HEK293T (cell line): ENCODE measurements at regions not wholly inside any gene's neighbourhood (a gene's known extent, or its start where the extent isn't known, plus 50 kb on each side); places are given as distances from the start of the nearest gene placed in this dataset.
"Not testable (repeated sequence)": the region's sequence is repeated elsewhere in the genome, so short reads cannot be mapped to it uniquely, and the experiment has no call there.

Source experiments
- ELF4 ChIP-seq: fragments of 450-650 bp; IDR thresholded peaks from 2 replicates; pipeline ENCODE4 v1.6.1; 2017; ENCODE audit warnings: antibody characterized with exemption
- FOXA1 ChIP-seq: fragments of 450-650 bp; IDR thresholded peaks from 2 replicates; pipeline ENCODE4 v1.6.1; 2016; ENCODE audit warnings: mild to moderate bottlenecking
- FOXK2 ChIP-seq: fragments of 450-650 bp; IDR thresholded peaks from 2 replicates; pipeline ENCODE4 v1.6.1; 2016; ENCODE audit warnings: mild to moderate bottlenecking
- FOXM1 ChIP-seq: fragments of 450-650 bp; IDR thresholded peaks from 2 replicates; pipeline ENCODE4 v1.6.1; 2017; ENCODE audit warnings: mild to moderate bottlenecking, borderline replicate concordance
- HDGF ChIP-seq: fragments of 450-650 bp; IDR thresholded peaks from 2 replicates; pipeline ENCODE4 v1.6.1; 2017; ENCODE audit warnings: antibody characterized with exemption, borderline replicate concordance
- L3MBTL2 ChIP-seq: fragments of 450-650 bp; conservative IDR thresholded peaks from 2 replicates; pipeline ENCODE4 v1.6.1; 2016; ENCODE audit warnings: mild to moderate bottlenecking
- LEF1 ChIP-seq: fragments of 450-650 bp; IDR thresholded peaks from 2 replicates; pipeline ENCODE4 v1.6.1; 2017; ENCODE audit warnings: mild to moderate bottlenecking, borderline replicate concordance
- SP1 ChIP-seq: fragments of 450-650 bp; IDR thresholded peaks from 2 replicates; pipeline ENCODE4 v1.6.1; 2017
- TARDBP ChIP-seq: fragments of 450-650 bp; IDR thresholded peaks from 2 replicates; pipeline ENCODE4 v1.6.1; 2016
- ZNF384 ChIP-seq: fragments of 450-650 bp; IDR thresholded peaks from 2 replicates; pipeline ENCODE4 v1.6.1; 2016

- TF ChIP-seq FOXM1, HDGF, L3MBTL2, ZNF384, FOXK2, SP1, FOXA1, TARDBP, ELF4, LEF1: not testable (repeated sequence)
Measured at GRCh38 chr7:150098592-150098991, 224.6 kb upstream of the LRRC61 start.
